ENCODE measurements at regions not wholly inside any gene's neighbourhood (a gene's known extent, or its start where the extent isn't known, plus 50 kb on each side); places are given as distances from the start of the nearest gene placed in this dataset.

DNA sequence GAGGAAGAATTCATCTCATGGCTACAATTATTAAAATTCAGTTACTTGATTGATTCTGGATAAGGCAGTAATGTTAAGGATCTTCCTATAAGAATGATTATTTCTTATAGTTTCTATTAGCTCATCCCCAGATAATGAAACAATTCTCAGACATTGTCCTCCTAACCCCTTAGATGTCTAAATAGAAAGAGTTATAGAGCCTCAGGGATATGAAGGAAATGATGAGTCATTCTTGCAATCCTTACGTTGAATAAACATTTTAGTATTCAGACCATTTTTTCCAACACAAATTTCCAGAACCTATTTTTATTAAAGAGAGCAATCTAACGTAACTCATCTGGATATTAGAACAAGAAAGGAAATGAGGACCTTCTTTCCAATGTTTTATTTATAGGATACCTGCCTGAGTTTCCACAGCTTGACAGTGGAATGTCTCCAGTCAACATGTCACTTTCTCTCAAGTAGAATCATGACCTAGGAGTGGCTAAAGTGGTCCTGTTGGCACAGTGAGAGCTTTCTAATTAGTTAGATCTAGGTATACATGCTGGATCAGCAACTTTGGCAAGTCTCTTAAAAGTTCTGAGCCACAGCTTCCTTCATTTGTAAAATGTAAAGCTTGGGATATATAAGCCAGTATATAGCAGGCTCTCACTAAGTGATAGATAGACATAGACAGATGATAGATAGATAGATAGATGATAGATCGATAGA is 88.0 kb upstream of the RAB27B start:
- Histone ChIP-seq H3K36me3 (ENCODE audit: control insufficient read depth in 3 of 3, insufficient read depth in 3 of 3, low read length in 3 of 3) (no peaks in the 10 kb centered on the region), H3K4me1 (ENCODE audit: control insufficient read depth in 3 of 3, insufficient read depth in 3 of 3, low read length in 3 of 3) (no peaks in the 10 kb centered on the region), H3K27me3 (ENCODE audit: control insufficient read depth in 3 of 3, insufficient read depth in 3 of 3, low read length in 3 of 3) (no peaks in the 10 kb centered on the region)

GRCh38 chr18:54742120-54742519 is 86.2 kb upstream of the RAB27B start:
- H3K4me3 ChIP-seq (ENCODE audit: low read length in 3 of 3): no peak overlapping the region
- H3K27me3 ChIP-seq (ENCODE audit: control insufficient read depth in 3 of 3, insufficient read depth in 3 of 3, low read length in 3 of 3): no peaks in the 10 kb centered on the region
- no peak overlapping the region for H3K27ac ChIP-seq (ENCODE audit: low read depth, low read length)
- H3K9ac ChIP-seq (ENCODE audit: low read depth in 1 of 3, low read length in 3 of 3): no peak overlapping the region
- no peaks in the 10 kb centered on the region for H3K36me3 ChIP-seq (ENCODE audit: control insufficient read depth in 3 of 3, insufficient read depth in 3 of 3, low read length in 3 of 3)
- no peaks in the 10 kb centered on the region for H3K4me1 ChIP-seq (ENCODE audit: control insufficient read depth in 3 of 3, insufficient read depth in 3 of 3, low read length in 3 of 3)
- H3K9me3 ChIP-seq (ENCODE audit: control insufficient read depth in 3 of 3, low read length in 3 of 3): no peaks in the 10 kb centered on the region

More for the DNA sequence above, 88.0 kb upstream of the RAB27B start:
- no peaks in the 10 kb centered on the region for H3K9me3 ChIP-seq (ENCODE audit: control insufficient read depth in 3 of 3, low read length in 3 of 3)
- H3K4me3 ChIP-seq (ENCODE audit: low read length in 3 of 3): no peak overlapping the region
- no peak overlapping the region for H3K9ac ChIP-seq (ENCODE audit: low read depth in 1 of 3, low read length in 3 of 3)
- no peak overlapping the region for H3K27ac ChIP-seq (ENCODE audit: low read depth, low read length)

GRCh38 chr18:54742659-54743604 is 85.3 kb upstream of the RAB27B start:
- Histone ChIP-seq H3K36me3 (ENCODE audit: control insufficient read depth in 3 of 3, insufficient read depth in 3 of 3, low read length in 3 of 3) (no peaks in the 10 kb centered on the region), H3K4me1 (ENCODE audit: control insufficient read depth in 3 of 3, insufficient read depth in 3 of 3, low read length in 3 of 3) (no peaks in the 10 kb centered on the region), H3K27me3 (ENCODE audit: control insufficient read depth in 3 of 3, insufficient read depth in 3 of 3, low read length in 3 of 3) (no peaks in the 10 kb centered on the region), H3K9me3 (ENCODE audit: control insufficient read depth in 3 of 3, low read length in 3 of 3) (no peaks in the 10 kb centered on the region), H3K27ac (ENCODE audit: low read depth, low read length) (no peak overlapping the region), H3K9ac (ENCODE audit: low read depth in 1 of 3, low read length in 3 of 3) (no peak overlapping the region), H3K4me3 (ENCODE audit: low read length in 3 of 3) (no peak overlapping the region)

GRCh38 chr18:54743605-54743995 is 84.7 kb upstream of the RAB27B start:
- Histone ChIP-seq H3K4me1 (ENCODE audit: control insufficient read depth in 3 of 3, insufficient read depth in 3 of 3, low read length in 3 of 3) (no peaks in the 10 kb centered on the region), H3K27ac (ENCODE audit: low read depth, low read length) (no peak overlapping the region), H3K4me3 (ENCODE audit: low read length in 3 of 3) (no peak overlapping the region), H3K9ac (ENCODE audit: low read depth in 1 of 3, low read length in 3 of 3) (no peak overlapping the region), H3K27me3 (ENCODE audit: control insufficient read depth in 3 of 3, insufficient read depth in 3 of 3, low read length in 3 of 3) (no peaks in the 10 kb centered on the region), H3K9me3 (ENCODE audit: control insufficient read depth in 3 of 3, low read length in 3 of 3) (no peaks in the 10 kb centered on the region), H3K36me3 (ENCODE audit: control insufficient read depth in 3 of 3, insufficient read depth in 3 of 3, low read length in 3 of 3) (no peaks in the 10 kb centered on the region)

DNA sequence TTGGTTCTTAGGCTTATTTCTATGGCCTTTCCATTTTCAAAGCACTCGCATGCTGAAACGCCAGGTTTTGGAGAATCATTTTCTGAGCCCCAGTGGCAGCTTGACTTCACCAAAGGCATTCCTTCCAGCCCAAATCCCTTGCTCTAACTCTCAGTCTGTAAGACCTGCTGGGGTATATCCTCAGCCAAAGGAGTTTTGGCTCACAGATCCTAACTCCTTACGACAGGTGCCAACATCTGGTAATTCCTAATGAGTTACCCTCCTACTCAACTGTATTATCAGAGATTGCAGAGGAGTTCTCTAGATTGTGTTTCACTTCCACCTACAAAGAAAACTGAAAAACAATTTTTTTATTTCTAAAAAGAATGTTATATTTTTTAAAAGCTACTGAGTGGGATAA is 79.0 kb upstream of the RAB27B start:
- no peaks in the 10 kb centered on the region for H3K4me1 ChIP-seq (ENCODE audit: control insufficient read depth in 3 of 3, insufficient read depth in 3 of 3, low read length in 3 of 3)
- no peaks in the 10 kb centered on the region for H3K36me3 ChIP-seq (ENCODE audit: control insufficient read depth in 3 of 3, insufficient read depth in 3 of 3, low read length in 3 of 3)
- no peaks in the 10 kb centered on the region for H3K9me3 ChIP-seq (ENCODE audit: control insufficient read depth in 3 of 3, low read length in 3 of 3)
- no peaks in the 10 kb centered on the region for H3K27me3 ChIP-seq (ENCODE audit: control insufficient read depth in 3 of 3, insufficient read depth in 3 of 3, low read length in 3 of 3)
- H3K27ac ChIP-seq (ENCODE audit: low read depth, low read length): no peak overlapping the region
- no peak overlapping the region for H3K4me3 ChIP-seq (ENCODE audit: low read length in 3 of 3)
- H3K9ac ChIP-seq (ENCODE audit: low read depth in 1 of 3, low read length in 3 of 3): no peak overlapping the region

DNA sequence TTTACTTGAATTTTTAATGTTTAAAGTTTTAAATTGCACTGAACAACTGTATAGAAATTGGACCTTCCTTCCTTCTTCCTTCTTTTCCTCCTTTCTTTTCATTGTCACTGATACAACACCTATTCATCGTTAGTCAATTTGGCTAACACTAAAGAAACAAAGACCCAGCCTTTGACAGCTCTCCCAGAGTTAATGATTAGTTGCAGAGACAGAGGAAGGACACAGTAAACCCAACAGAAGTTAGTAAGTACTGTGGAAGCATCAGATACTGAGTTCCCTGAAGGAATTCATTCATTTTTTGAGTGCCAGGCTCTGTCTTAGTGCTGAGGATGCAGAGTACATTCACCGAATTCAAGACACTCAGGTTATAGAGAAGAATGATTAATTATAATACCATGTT is 77.9 kb upstream of the RAB27B start:
- Histone ChIP-seq H3K4me3 (ENCODE audit: low read length in 3 of 3) (no peak overlapping the region), H3K27me3 (ENCODE audit: control insufficient read depth in 3 of 3, insufficient read depth in 3 of 3, low read length in 3 of 3) (no peaks in the 10 kb centered on the region), H3K36me3 (ENCODE audit: control insufficient read depth in 3 of 3, insufficient read depth in 3 of 3, low read length in 3 of 3) (no peaks in the 10 kb centered on the region), H3K9ac (ENCODE audit: low read depth in 1 of 3, low read length in 3 of 3) (no peak overlapping the region), H3K9me3 (ENCODE audit: control insufficient read depth in 3 of 3, low read length in 3 of 3) (no peaks in the 10 kb centered on the region), H3K27ac (ENCODE audit: low read depth, low read length) (no peak overlapping the region), H3K4me1 (ENCODE audit: control insufficient read depth in 3 of 3, insufficient read depth in 3 of 3, low read length in 3 of 3) (no peaks in the 10 kb centered on the region)

DNA sequence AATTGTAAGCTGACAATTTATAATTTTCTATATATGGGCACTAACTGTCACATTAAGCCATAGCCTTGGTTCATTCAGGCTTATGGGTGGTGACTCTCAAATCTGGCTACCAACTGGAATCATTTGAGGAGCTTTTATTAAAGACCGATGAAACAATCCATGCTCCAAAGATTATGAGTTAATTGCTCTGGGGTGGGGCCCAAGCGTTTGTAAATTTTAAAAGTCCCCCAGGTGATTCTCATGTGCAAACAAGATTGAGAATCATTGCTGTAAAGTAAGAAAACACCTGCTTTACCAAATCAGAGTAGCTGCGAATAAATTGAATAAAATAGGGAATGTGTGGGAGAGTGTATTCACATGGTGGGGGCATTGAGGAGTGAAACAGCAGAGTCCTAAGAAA is 76.1 kb upstream of the RAB27B start:
- Histone ChIP-seq H3K9ac (ENCODE audit: low read depth in 1 of 3, low read length in 3 of 3) (no peak overlapping the region), H3K4me1 (ENCODE audit: control insufficient read depth in 3 of 3, insufficient read depth in 3 of 3, low read length in 3 of 3) (no peaks in the 10 kb centered on the region)

GRCh38 chr18:54755456-54755855 is 72.8 kb upstream of the RAB27B start:
- H3K27ac ChIP-seq (ENCODE audit: low read depth, low read length): no peak overlapping the region
- H3K36me3 ChIP-seq (ENCODE audit: control insufficient read depth in 3 of 3, insufficient read depth in 3 of 3, low read length in 3 of 3): no peaks in the 10 kb centered on the region
- H3K27me3 ChIP-seq (ENCODE audit: control insufficient read depth in 3 of 3, insufficient read depth in 3 of 3, low read length in 3 of 3): no peaks in the 10 kb centered on the region
- H3K9ac ChIP-seq (ENCODE audit: low read depth in 1 of 3, low read length in 3 of 3): no peak overlapping the region
- no peak overlapping the region for H3K4me3 ChIP-seq (ENCODE audit: low read length in 3 of 3)
- no peaks in the 10 kb centered on the region for H3K9me3 ChIP-seq (ENCODE audit: control insufficient read depth in 3 of 3, low read length in 3 of 3)
- no peaks in the 10 kb centered on the region for H3K4me1 ChIP-seq (ENCODE audit: control insufficient read depth in 3 of 3, insufficient read depth in 3 of 3, low read length in 3 of 3)

More for the DNA sequence above, 76.1 kb upstream of the RAB27B start:
- Histone ChIP-seq H3K4me3 (ENCODE audit: low read length in 3 of 3) (no peak overlapping the region), H3K36me3 (ENCODE audit: control insufficient read depth in 3 of 3, insufficient read depth in 3 of 3, low read length in 3 of 3) (no peaks in the 10 kb centered on the region), H3K27me3 (ENCODE audit: control insufficient read depth in 3 of 3, insufficient read depth in 3 of 3, low read length in 3 of 3) (no peaks in the 10 kb centered on the region), H3K27ac (ENCODE audit: low read depth, low read length) (no peak overlapping the region), H3K9me3 (ENCODE audit: control insufficient read depth in 3 of 3, low read length in 3 of 3) (no peaks in the 10 kb centered on the region)

DNA sequence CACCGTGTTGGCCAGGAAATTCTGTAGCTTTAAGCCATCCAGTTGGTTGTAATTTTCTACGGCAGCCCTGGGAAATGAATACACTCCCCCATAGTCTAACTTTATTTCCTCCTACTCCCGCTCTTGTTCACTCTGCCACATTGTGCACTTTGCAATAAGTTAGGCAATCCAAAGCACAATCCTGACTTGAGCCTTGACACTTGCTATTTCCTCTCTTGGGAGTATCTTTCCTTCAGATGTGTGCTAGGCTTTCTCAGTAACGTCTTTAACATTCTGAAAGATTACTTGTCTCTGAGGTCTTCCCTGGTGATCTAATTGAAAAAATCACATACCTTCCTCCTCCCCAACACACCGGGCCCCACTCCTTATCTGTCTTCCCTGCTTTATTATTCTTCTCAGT is 65.9 kb upstream of the RAB27B start:
- H3K4me3 ChIP-seq (ENCODE audit: low read length in 3 of 3): no peak overlapping the region
- no peaks in the 10 kb centered on the region for H3K36me3 ChIP-seq (ENCODE audit: control insufficient read depth in 3 of 3, insufficient read depth in 3 of 3, low read length in 3 of 3)
- H3K9me3 ChIP-seq (ENCODE audit: control insufficient read depth in 3 of 3, low read length in 3 of 3): no peaks in the 10 kb centered on the region
- H3K27ac ChIP-seq (ENCODE audit: low read depth, low read length): no peak overlapping the region
- H3K27me3 ChIP-seq (ENCODE audit: control insufficient read depth in 3 of 3, insufficient read depth in 3 of 3, low read length in 3 of 3): no peaks in the 10 kb centered on the region
- H3K9ac ChIP-seq (ENCODE audit: low read depth in 1 of 3, low read length in 3 of 3): no peak overlapping the region
- H3K4me1 ChIP-seq (ENCODE audit: control insufficient read depth in 3 of 3, insufficient read depth in 3 of 3, low read length in 3 of 3): no peaks in the 10 kb centered on the region

DNA sequence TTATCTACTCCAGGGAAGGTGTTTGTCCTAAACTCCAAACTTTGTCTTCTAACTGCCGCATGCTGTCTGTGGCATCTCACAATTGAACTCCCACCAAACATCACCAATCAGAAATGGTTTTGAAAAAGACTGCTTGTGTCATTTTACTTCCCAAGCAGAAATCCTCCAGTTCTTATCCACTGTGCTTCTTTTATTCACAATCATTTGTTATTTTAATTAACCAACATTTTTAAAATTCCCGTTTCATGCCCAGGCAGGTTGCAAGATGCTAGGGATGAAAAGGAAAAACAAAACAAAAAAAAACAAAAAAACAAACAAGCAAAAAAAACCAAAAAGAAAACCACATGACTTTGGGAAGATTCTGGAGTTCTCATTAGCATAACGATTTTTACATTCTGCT is 63.5 kb upstream of the RAB27B start:
- Histone ChIP-seq H3K36me3 (ENCODE audit: control insufficient read depth in 3 of 3, insufficient read depth in 3 of 3, low read length in 3 of 3) (no peaks in the 10 kb centered on the region), H3K4me1 (ENCODE audit: control insufficient read depth in 3 of 3, insufficient read depth in 3 of 3, low read length in 3 of 3) (no peaks in the 10 kb centered on the region), H3K9me3 (ENCODE audit: control insufficient read depth in 3 of 3, low read length in 3 of 3) (no peaks in the 10 kb centered on the region), H3K9ac (ENCODE audit: low read depth in 1 of 3, low read length in 3 of 3) (no peak overlapping the region), H3K27me3 (ENCODE audit: control insufficient read depth in 3 of 3, insufficient read depth in 3 of 3, low read length in 3 of 3) (no peaks in the 10 kb centered on the region), H3K27ac (ENCODE audit: low read depth, low read length) (no peak overlapping the region), H3K4me3 (ENCODE audit: low read length in 3 of 3) (no peak overlapping the region)

All from skeletal muscle tissue (tissue), 3 donors.